Subcutaneous abdominal adipose tissue (tissue), 5 donors: ENCODE measurements at regions not wholly inside any gene's neighbourhood (a gene's known extent, or its start where the extent isn't known, plus 50 kb on each side); places are given as distances from the start of the nearest gene placed in this dataset.
"Not testable (repeated sequence)": the region's sequence is repeated elsewhere in the genome, so short reads cannot be mapped to it uniquely, and the experiment has no call there.

ENCODE experiments used
- H3K27ac ChIP-seq: one replicate; pipeline ENCODE4 v1.7.0; 2013; ENCODE audit warnings: low read depth, mild to moderate bottlenecking, inconsistent platforms, low read length, moderate library complexity
- H3K27me3 ChIP-seq, 5 donors: one replicate each; pipeline ENCODE4 v1.7.0; 2013; ENCODE audit warnings: low read length in 5 of 5, inconsistent platforms in 1 of 5; ENCODE audit not compliant: control insufficient read depth in 5 of 5, insufficient read depth in 4 of 5
- H3K36me3 ChIP-seq, 5 donors: one replicate each; pipeline ENCODE4 v1.7.0; 2013; ENCODE audit warnings: low read length in 5 of 5; ENCODE audit not compliant: control insufficient read depth in 5 of 5, insufficient read depth in 5 of 5
- H3K4me1 ChIP-seq, 5 donors: one replicate each; pipeline ENCODE4 v1.7.0; 2013; ENCODE audit warnings: low read length in 5 of 5, mild to moderate bottlenecking in 3 of 5, moderate library complexity in 1 of 5; ENCODE audit not compliant: control insufficient read depth in 5 of 5, insufficient read depth in 5 of 5
- H3K4me3 ChIP-seq, 5 donors: one replicate each; pipeline ENCODE4 v1.7.0; 2013; ENCODE audit warnings: low read length in 5 of 5, low read depth in 1 of 5
- H3K9ac ChIP-seq, 5 donors: one replicate each; pipeline ENCODE4 v1.7.0; 2013; ENCODE audit warnings: low read length in 5 of 5, mild to moderate bottlenecking in 4 of 5, moderate library complexity in 3 of 5
- H3K9me3 ChIP-seq, 5 donors: one replicate each; pipeline ENCODE4 v1.7.0; 2013; ENCODE audit warnings: low read length in 5 of 5; ENCODE audit not compliant: control insufficient read depth in 5 of 5
- donor health status: healthy.
- donor health status: healthy.
- donor health status: healthy.
- donor health status: healthy.
- donor health status: healthy.

- no peak overlapping the region for H3K27ac ChIP-seq
- H3K4me1 ChIP-seq: no peaks in the 10 kb centered on the region
- no peak overlapping the region for H3K4me3 ChIP-seq
- H3K27me3 ChIP-seq: no peaks in the 10 kb centered on the region
- H3K36me3 ChIP-seq: no peaks in the 10 kb centered on the region
- no peak overlapping the region for H3K9ac ChIP-seq
- peaks cover 0 to 3% (median 0%) of the 10 kb centered on the region in 5 donors for H3K9me3 ChIP-seq
Observed at GRCh38 chr2:125310657-125311364, 1285.7 kb downstream of the CNTNAP5 start.

- H3K27me3 ChIP-seq: no peaks in the 10 kb centered on the region
- H3K27ac ChIP-seq: no peak overlapping the region
- no peak overlapping the region for H3K9ac ChIP-seq
- H3K4me1 ChIP-seq: no peaks in the 10 kb centered on the region
- no peaks in the 10 kb centered on the region for H3K9me3 ChIP-seq
- H3K36me3 ChIP-seq: no peaks in the 10 kb centered on the region
- no peak overlapping the region for H3K4me3 ChIP-seq
Observed at GRCh38 chr2:125312342-125312741, 1287.3 kb downstream of the CNTNAP5 start.

DNA sequence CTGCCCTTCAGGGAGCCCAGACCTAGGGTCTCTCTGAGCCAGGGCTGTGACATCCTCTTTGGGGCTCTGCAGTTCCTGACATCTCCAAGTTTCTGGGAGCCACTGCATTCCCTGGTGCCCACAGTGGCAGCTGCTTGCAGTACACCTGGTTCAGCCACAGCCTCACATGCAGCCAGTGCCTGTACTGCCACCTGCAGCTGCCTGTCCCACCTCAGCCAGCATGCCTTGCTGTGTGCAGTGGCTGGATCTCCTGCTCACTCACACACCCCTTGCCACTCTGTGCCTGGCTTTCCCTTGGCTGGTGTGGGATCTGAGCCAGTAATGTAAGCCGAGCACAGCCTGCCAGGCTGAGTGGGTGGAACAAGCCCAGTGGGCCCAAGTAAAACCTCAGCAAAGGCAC lies 1288.7 kb downstream of the CNTNAP5 start:
- no peaks in the 10 kb centered on the region for H3K27me3 ChIP-seq
- no peak overlapping the region for H3K9ac ChIP-seq
- no peaks in the 10 kb centered on the region for H3K36me3 ChIP-seq
- no peaks in the 10 kb centered on the region for H3K4me1 ChIP-seq
- no peaks in the 10 kb centered on the region for H3K9me3 ChIP-seq
- H3K27ac ChIP-seq: no peak overlapping the region
- no peak overlapping the region for H3K4me3 ChIP-seq

DNA sequence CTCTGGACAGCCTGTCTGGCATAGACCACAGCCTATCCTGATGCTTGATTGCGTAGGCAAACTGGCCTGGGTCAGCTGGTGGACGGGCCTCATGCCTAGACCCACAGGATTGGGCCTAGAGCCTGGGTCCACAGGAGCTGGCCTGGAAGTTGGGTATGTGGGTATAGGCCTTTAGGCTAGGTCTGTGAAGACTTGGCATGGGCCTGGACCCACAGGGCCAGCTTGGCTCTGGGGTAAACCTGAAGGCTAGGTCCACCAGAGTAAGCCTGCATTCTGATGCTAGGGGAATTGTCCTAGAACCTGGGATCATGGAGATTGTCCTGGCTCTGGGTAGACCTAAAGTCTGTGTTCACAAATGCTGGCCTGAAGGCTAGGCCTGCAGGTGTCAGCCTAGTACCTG lies 1293.7 kb downstream of the CNTNAP5 start:
- Histone ChIP-seq H3K4me1 (no peaks in the 10 kb centered on the region), H3K9ac (no peak overlapping the region), H3K9me3 (no peaks in the 10 kb centered on the region)

GRCh38 chr2:125324273-125324672 lies 1299.2 kb downstream of the CNTNAP5 start:
- Histone ChIP-seq H3K9me3 (no peaks in the 10 kb centered on the region), H3K9ac (no peak overlapping the region), H3K27ac (no peak overlapping the region), H3K4me1 (no peaks in the 10 kb centered on the region), H3K36me3 (no peaks in the 10 kb centered on the region), H3K4me3 (no peak overlapping the region), H3K27me3 (no peaks in the 10 kb centered on the region)

More for the DNA sequence above, 1293.7 kb downstream of the CNTNAP5 start:
- Histone ChIP-seq H3K27ac (no peak overlapping the region), H3K27me3 (no peaks in the 10 kb centered on the region), H3K36me3 (no peaks in the 10 kb centered on the region), H3K4me3 (no peak overlapping the region)

DNA sequence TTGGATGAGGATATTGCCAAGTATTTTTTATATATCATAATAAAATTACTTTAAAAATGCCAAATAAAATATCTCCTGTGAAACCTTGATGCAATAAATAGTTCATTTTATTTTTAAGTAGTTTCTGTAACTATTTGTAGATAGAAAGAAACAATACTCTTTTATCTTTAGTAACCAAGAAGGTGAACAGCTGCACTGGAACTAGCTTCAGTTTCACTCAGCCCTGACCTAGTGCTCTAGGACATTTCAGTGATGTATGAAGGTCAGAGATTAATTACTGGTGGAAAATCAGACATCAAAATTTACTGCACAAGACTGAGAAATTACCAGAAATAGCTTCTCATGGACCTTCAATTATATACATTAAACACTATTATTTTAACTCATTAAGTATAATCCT lies 1305.0 kb downstream of the CNTNAP5 start:
- Histone ChIP-seq H3K27ac (no peak overlapping the region), H3K27me3 (peaks cover 0 to 3% (median 0%) of the 10 kb centered on the region in 5 donors), H3K4me1 (no peaks in the 10 kb centered on the region), H3K9me3 (no peaks in the 10 kb centered on the region), H3K4me3 (no peak overlapping the region), H3K36me3 (no peaks in the 10 kb centered on the region), H3K9ac (no peak overlapping the region)

GRCh38 chr2:125341353-125341752 lies 1314.6 kb upstream of the GYPC start:
- Histone ChIP-seq H3K4me1 (no peaks in the 10 kb centered on the region), H3K27ac (no peak overlapping the region), H3K9me3 (peaks cover 0 to 5% (median 0%) of the 10 kb centered on the region in 5 donors), H3K36me3 (no peaks in the 10 kb centered on the region), H3K9ac (no peak overlapping the region), H3K27me3 (no peaks in the 10 kb centered on the region), H3K4me3 (no peak overlapping the region)

GRCh38 chr2:125353542-125353941 lies 1302.4 kb upstream of the GYPC start:
- H3K36me3 ChIP-seq, H3K27me3 ChIP-seq, H3K4me1 ChIP-seq, H3K27ac ChIP-seq, H3K9ac ChIP-seq, H3K9me3 ChIP-seq, H3K4me3 ChIP-seq: not testable (repeated sequence)

- Histone ChIP-seq H3K27ac (no peak overlapping the region), H3K9me3 (peaks cover 0 to 2% (median 0%) of the 10 kb centered on the region in 5 donors), H3K27me3 (no peaks in the 10 kb centered on the region), H3K4me1 (no peaks in the 10 kb centered on the region), H3K4me3 (no peak overlapping the region), H3K9ac (no peak overlapping the region), H3K36me3 (no peaks in the 10 kb centered on the region)
Observed at GRCh38 chr2:125364192-125364983, 1291.6 kb upstream of the GYPC start.

GRCh38 chr2:125364984-125365265 lies 1291.0 kb upstream of the GYPC start:
- Histone ChIP-seq H3K4me3 (no peak overlapping the region), H3K9me3 (peaks cover 0 to 2% (median 0%) of the 10 kb centered on the region in 5 donors), H3K9ac (no peak overlapping the region), H3K27me3 (no peaks in the 10 kb centered on the region), H3K4me1 (no peaks in the 10 kb centered on the region), H3K27ac (no peak overlapping the region), H3K36me3 (no peaks in the 10 kb centered on the region)
